ENCODE measurements at regions not wholly inside any gene's neighbourhood (a gene's known extent, or its start where the extent isn't known, plus 50 kb on each side); places are given as distances from the start of the nearest gene placed in this dataset.

DNA sequence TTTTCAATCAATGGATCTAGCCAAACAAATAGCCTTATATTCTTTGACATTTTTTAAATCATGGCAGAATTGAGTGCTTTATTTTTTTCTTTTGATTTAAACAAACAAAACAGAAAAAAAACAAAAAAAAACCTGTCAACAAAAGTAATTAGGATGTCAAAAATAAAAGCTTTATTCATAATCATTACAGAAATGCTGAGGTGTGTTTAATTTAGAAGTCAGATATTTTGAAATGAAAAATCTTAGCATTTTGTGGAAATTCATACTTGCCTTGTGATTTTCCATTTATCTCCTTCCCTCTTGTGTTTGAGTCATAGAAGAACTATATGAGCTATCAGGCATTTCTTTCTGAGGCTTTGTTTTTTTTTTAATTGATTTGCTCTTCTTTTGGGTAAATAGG, 387.0 kb upstream of the STXBP6 start:
- TF ChIP-seq POLR2AphosphoS5 (IDR thresholded peaks at IDR 0.05; ENCODE audit: low read depth, low read length): no peak
- TF ChIP-seq POLR2A (IDR thresholded peaks at IDR 0.05; ENCODE audit: low read depth, low read length): no peak

Data from GM12892 (cell line).